Endothelial cell of umbilical vein (primary cell): ENCODE measurements at regions not wholly inside any gene's neighbourhood (a gene's known extent, or its start where the extent isn't known, plus 50 kb on each side); places are given as distances from the start of the nearest gene placed in this dataset.

Source experiments
- BruUV-seq: library from RNA; stranded (reverse); fragments of 400-500 nt; replicated peaks from 2 replicates; lab custom pipeline; 2021; lab: Mats Ljungman, UMichigan
- CTCF ChIA-PET: fragments of 300-600, 350-600 bp; sonication (Branson Sonifier 250); formaldehyde crosslinking; loops from one replicate; lab custom pipeline; 2021; ENCODE audit warnings: antibody characterized with exemption, inconsistent platforms; lab: Charles Lee
- POLR2A ChIA-PET: fragments of 300-600, 350-600 bp; sonication (Branson Sonifier 250); formaldehyde crosslinking; loops from one replicate; lab custom pipeline; 2021; ENCODE audit warnings: antibody characterized with exemption, inconsistent platforms; lab: Charles Lee
- DNase-seq: peaks from one replicate; pipeline ENCODE4 v3.0.0-alpha.2; 2011; ENCODE audit warnings: low read depth, low spot score
- FAIRE-seq: peaks from 2 replicates; lab custom pipeline; 2011; peaks lifted over from hg19 to GRCh38; lab: Jason Lieb, UNC
- H2AFZ ChIP-seq: 2 replicates; pipeline ENCODE4 v1.6.0; 2012; ENCODE audit warnings: low read depth, low read length, control low read depth, inconsistent platforms
- H3K27ac ChIP-seq: 2 replicates; pipeline ENCODE4 v1.5.1; 2011; ENCODE audit warnings: low read depth, mild to moderate bottlenecking, control low read depth, low read length, moderate library complexity; ENCODE audit not compliant: insufficient read depth
- H3K27me3 ChIP-seq, 2 experiments: 2 replicates each; pipeline versions ENCODE4 v1.6.0 to v1.6.1; 2011; ENCODE audit warnings: low read length in 2 of 2, mixed read lengths in 1 of 2; ENCODE audit not compliant: control insufficient read depth in 2 of 2, insufficient read depth in 2 of 2
- H3K36me3 ChIP-seq, 2 experiments: 2 replicates in 1 of 2; 3 replicates in 1 of 2; pipeline ENCODE4 v1.5.1; 2011; ENCODE audit warnings: low read length in 2 of 2, mild to moderate bottlenecking in 1 of 2, moderate library complexity in 1 of 2; ENCODE audit not compliant: control insufficient read depth in 2 of 2, insufficient read depth in 2 of 2; ENCODE audit errors: extremely low read depth in 1 of 2
- H3K4me1 ChIP-seq: 3 replicates; pipeline ENCODE4 v1.5.1; 2011; ENCODE audit warnings: mild to moderate bottlenecking, low read length; ENCODE audit not compliant: control insufficient read depth, insufficient read depth; ENCODE audit errors: extremely low read depth
- H3K4me2 ChIP-seq: 2 replicates; pipeline ENCODE4 v1.6.1; 2011; ENCODE audit warnings: low read length, control low read depth, mixed read lengths; ENCODE audit not compliant: insufficient read depth
- H3K4me3 ChIP-seq, 3 experiments: fragments of 200-600 bp in 1 of 3; sonication (generic), shearing (Covaris generic) in 1 of 3; replicated peaks in 1 of 3; 2 replicates each; pipeline ENCODE4 v1.5.1; 2011 to 2016; ENCODE audit warnings: control low read depth in 3 of 3, low read length in 3 of 3, mild to moderate bottlenecking in 2 of 3, inconsistent platforms in 1 of 3, low read depth in 1 of 3, moderate library complexity in 1 of 3; ENCODE audit not compliant: insufficient read depth in 1 of 3
- H3K79me2 ChIP-seq: 2 replicates; pipeline ENCODE4 v1.6.0; 2012; ENCODE audit warnings: low read length, inconsistent platforms; ENCODE audit not compliant: control insufficient read depth, insufficient read depth
- H3K9ac ChIP-seq: replicated peaks from 2 replicates; pipeline ENCODE3; 2011; ENCODE audit warnings: low read length, control low read depth; ENCODE audit not compliant: insufficient read depth; ENCODE audit errors: extremely low read depth
- H3K9me1 ChIP-seq: replicated peaks from 3 replicates; pipeline ENCODE4 v1.6.0; 2011; ENCODE audit warnings: mild to moderate bottlenecking, low read length; ENCODE audit not compliant: control insufficient read depth, insufficient read depth; ENCODE audit errors: extremely low read depth
- H3K9me3 ChIP-seq: replicated peaks from 2 replicates; pipeline ENCODE4 v1.5.1; 2012; ENCODE audit warnings: low read length, inconsistent platforms; ENCODE audit not compliant: control insufficient read depth, insufficient read depth
- H4K20me1 ChIP-seq: replicated peaks from 2 replicates; pipeline ENCODE3; 2011; ENCODE audit warnings: mild to moderate bottlenecking, low read length; ENCODE audit not compliant: control insufficient read depth, insufficient read depth; ENCODE audit errors: extremely low read depth
- EZH2 ChIP-seq: IDR thresholded peaks from 2 replicates; pipeline ENCODE4 v1.6.1; 2012; ENCODE audit warnings: borderline replicate concordance, low read depth, mild to moderate bottlenecking, moderate library complexity, low read length, inconsistent platforms; ENCODE audit not compliant: severe bottlenecking
- FOS ChIP-seq: IDR thresholded peaks from 2 replicates; pipeline ENCODE4 v1.6.1; 2011; ENCODE audit warnings: mild to moderate bottlenecking, low read length, moderate library complexity, borderline replicate concordance; ENCODE audit not compliant: insufficient read depth
- GATA2 ChIP-seq: IDR thresholded peaks from 2 replicates; pipeline ENCODE4 v1.7.0; 2011; ENCODE audit warnings: low read depth, mild to moderate bottlenecking, moderate library complexity, mixed read lengths, low read length; ENCODE audit not compliant: insufficient read length, insufficient read depth
- JUN ChIP-seq: IDR thresholded peaks from 2 replicates; pipeline ENCODE4 v1.6.1; 2011; ENCODE audit warnings: borderline replicate concordance, low read depth; ENCODE audit not compliant: insufficient read length, insufficient read depth
- MAX ChIP-seq: IDR thresholded peaks from 2 replicates; pipeline ENCODE4 v1.6.1; 2011; ENCODE audit not compliant: insufficient read depth, insufficient read length
- POLR2A ChIP-seq: IDR thresholded peaks from 2 replicates; pipeline ENCODE4 v1.6.1; 2012; ENCODE audit warnings: low read depth, mild to moderate bottlenecking, control low read depth, low read length
- POLR2AphosphoS5 ChIP-seq: IDR thresholded peaks from 2 replicates; pipeline ENCODE4 v1.6.1; 2012; ENCODE audit warnings: low read depth, mild to moderate bottlenecking, control low read depth, low read length, moderate library complexity; ENCODE audit not compliant: insufficient read depth
- dilution Hi-C: fragments of 300-500 bp; cut with MboI; formaldehyde crosslinking; loops from one replicate; pipeline ENCODE4 v1.15.0; 2019; ENCODE audit warnings: low sequenced_read_pairs; ENCODE audit not compliant: extremely low pct_ligation_motif_present
- intact Hi-C: fragments of 100-400 bp; cut with micrococcal nuclease; formaldehyde crosslinking; loops from one replicate; pipeline ENCODE4 v1.10.0; 2022
- TF ChIP-seq, protein P1 (sequence below), 2 donors: IDR thresholded peaks; 1 replicate in 1 of 2; 2 replicates in 1 of 2; pipeline ENCODE4 v1.5.1; 2011; ENCODE audit warnings: low read length in 2 of 2, mild to moderate bottlenecking in 2 of 2, moderate library complexity in 2 of 2, control low read depth in 1 of 2, inconsistent platforms in 1 of 2, low read depth in 1 of 2; ENCODE audit not compliant: insufficient read depth in 1 of 2; ENCODE audit errors: extremely low read depth in 1 of 2

DNA sequence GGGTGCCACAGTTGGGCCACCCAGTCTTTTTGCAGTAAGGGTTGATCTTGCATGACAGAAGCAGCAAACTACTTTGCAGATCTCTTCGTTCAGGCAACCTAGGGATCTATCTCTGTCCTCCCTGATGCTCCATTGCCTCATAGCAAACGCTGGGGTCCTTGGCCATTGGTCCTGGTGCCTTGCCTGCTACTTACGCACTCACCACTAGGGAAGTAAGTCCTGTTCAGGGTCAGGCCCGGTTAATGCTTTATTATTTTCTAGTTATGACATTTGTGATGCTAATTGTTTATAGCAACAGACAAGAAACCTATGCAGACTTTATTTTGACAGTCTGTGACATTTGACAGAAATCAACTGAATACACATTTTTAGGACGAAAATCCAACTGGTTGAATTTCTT, 326.5 kb upstream of the FMN2 start:
- BruUV-seq: no TSS peak
- dilution Hi-C loops (no loop called here), intact Hi-C loops (no loop called here)
- Histone ChIP-seq H3K79me2 (no peaks in the 10 kb centered on the region), H3K9me1 (no peaks in the 10 kb centered on the region), H4K20me1 (no peaks in the 10 kb centered on the region), H3K27ac (no peak overlapping the region), H3K4me1 (no peaks in the 10 kb centered on the region), H2AFZ (no peak overlapping the region), H3K4me3 (no peak overlapping the region), H3K4me2 (no peak overlapping the region), H3K27me3 (no peaks in the 10 kb centered on the region), H3K9ac (no peak overlapping the region), H3K9me3 (peaks cover 2% of the 10 kb centered on the region), H3K36me3 (no peaks in the 10 kb centered on the region)
- no peak for DNase-seq
- CTCF ChIA-PET: no interaction called here
- POLR2A ChIA-PET: no interaction called here
- FAIRE-seq: no peak
- TF ChIP-seq EZH2: no peak
- no peak for TF ChIP-seq FOS
- TF ChIP-seq POLR2AphosphoS5: no peak
- TF ChIP-seq GATA2: no peak

DNA sequence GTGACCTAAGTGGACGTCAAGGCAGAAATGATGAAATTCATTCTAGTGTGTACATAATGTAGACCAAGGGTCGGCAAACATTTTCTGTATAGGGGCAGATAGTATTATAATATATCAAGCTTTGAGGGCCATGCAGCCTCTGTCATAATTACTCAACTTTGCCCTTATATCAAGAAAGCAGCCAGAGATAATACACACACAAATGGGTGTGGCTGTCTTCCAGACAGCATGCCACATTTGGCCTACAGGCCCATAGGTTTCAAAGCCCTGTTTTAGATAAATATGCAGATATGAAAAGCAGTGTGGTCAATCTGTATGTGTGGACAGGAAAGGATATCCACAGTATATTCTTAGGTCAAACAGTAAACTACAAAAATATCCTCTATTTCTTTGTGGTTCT, 320.1 kb upstream of the FMN2 start:
- Histone ChIP-seq H3K27me3 (no peaks in the 10 kb centered on the region), H2AFZ (no peak overlapping the region), H3K9me1 (no peaks in the 10 kb centered on the region), H4K20me1 (no peaks in the 10 kb centered on the region), H3K4me1 (no peaks in the 10 kb centered on the region), H3K9ac (no peak overlapping the region), H3K79me2 (no peaks in the 10 kb centered on the region), H3K4me2 (no peak overlapping the region), H3K9me3 (no peaks in the 10 kb centered on the region), H3K27ac (no peak overlapping the region), H3K4me3 (no peak overlapping the region), H3K36me3 (no peaks in the 10 kb centered on the region)
- ChIA-PET CTCF (no interaction called here), POLR2A (no interaction called here)
- BruUV-seq: no TSS peak
- intact Hi-C loops (no loop called here), dilution Hi-C loops (no loop called here)
- TF ChIP-seq GATA2 (no peak), EZH2 (no peak), POLR2A (no peak), MAX (no peak), JUN (no peak), POLR2AphosphoS5 (no peak)
- TF ChIP-seq, protein P1, sequence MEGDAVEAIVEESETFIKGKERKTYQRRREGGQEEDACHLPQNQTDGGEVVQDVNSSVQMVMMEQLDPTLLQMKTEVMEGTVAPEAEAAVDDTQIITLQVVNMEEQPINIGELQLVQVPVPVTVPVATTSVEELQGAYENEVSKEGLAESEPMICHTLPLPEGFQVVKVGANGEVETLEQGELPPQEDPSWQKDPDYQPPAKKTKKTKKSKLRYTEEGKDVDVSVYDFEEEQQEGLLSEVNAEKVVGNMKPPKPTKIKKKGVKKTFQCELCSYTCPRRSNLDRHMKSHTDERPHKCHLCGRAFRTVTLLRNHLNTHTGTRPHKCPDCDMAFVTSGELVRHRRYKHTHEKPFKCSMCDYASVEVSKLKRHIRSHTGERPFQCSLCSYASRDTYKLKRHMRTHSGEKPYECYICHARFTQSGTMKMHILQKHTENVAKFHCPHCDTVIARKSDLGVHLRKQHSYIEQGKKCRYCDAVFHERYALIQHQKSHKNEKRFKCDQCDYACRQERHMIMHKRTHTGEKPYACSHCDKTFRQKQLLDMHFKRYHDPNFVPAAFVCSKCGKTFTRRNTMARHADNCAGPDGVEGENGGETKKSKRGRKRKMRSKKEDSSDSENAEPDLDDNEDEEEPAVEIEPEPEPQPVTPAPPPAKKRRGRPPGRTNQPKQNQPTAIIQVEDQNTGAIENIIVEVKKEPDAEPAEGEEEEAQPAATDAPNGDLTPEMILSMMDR (IDR thresholded peaks at IDR 0.05; ENCODE audit: extremely low read depth in 1 of 2, insufficient read depth in 1 of 2, low read depth in 1 of 2, low read length in 2 of 2): no peak
- DNase-seq (no peak), FAIRE-seq (no peak)
